OCI-LY3 (cell line): ENCODE measurements at regions not wholly inside any gene's neighbourhood (a gene's known extent, or its start where the extent isn't known, plus 50 kb on each side); places are given as distances from the start of the nearest gene placed in this dataset.
"Not testable (repeated sequence)": the region's sequence is repeated elsewhere in the genome, so short reads cannot be mapped to it uniquely, and the experiment has no call there.

Experiments
- EZH2phosphoT487 ChIP-seq: fragments of 200-600 bp; shearing (Covaris generic); IDR thresholded peaks from 2 replicates; pipeline ENCODE4 v1.6.1; 2018; ENCODE audit warnings: antibody characterized with exemption, mixed run types, low read depth
- TF ChIP-seq, protein P1 (sequence below): fragments of 200-600, 300-600 bp; sonication (generic); IDR thresholded peaks from 2 replicates; pipeline ENCODE4 v1.5.1; 2014; ENCODE audit warnings: antibody characterized with exemption, low read length, low read depth

DNA sequence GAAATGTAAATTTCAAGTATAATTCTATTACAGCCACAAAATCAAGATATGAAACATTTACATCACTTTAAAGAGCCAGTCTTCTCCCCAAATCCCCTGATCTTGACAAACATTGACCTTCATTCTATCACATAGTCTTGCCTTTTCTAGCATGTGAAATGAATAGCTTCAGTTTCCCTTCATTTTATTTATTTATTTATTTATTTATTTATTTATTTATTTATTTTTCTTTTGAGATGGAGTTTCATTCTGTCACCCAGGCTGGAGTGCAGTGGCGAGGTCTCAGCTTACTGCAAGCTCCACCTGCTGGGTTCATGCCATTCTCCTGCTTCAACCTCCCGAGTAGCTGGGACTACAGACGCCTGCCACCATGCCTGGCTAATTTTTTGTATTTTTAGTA lies 147.9 kb downstream of the MSL3 start:
- TF ChIP-seq, protein P1, sequence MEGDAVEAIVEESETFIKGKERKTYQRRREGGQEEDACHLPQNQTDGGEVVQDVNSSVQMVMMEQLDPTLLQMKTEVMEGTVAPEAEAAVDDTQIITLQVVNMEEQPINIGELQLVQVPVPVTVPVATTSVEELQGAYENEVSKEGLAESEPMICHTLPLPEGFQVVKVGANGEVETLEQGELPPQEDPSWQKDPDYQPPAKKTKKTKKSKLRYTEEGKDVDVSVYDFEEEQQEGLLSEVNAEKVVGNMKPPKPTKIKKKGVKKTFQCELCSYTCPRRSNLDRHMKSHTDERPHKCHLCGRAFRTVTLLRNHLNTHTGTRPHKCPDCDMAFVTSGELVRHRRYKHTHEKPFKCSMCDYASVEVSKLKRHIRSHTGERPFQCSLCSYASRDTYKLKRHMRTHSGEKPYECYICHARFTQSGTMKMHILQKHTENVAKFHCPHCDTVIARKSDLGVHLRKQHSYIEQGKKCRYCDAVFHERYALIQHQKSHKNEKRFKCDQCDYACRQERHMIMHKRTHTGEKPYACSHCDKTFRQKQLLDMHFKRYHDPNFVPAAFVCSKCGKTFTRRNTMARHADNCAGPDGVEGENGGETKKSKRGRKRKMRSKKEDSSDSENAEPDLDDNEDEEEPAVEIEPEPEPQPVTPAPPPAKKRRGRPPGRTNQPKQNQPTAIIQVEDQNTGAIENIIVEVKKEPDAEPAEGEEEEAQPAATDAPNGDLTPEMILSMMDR = not testable (repeated sequence)
- TF ChIP-seq EZH2phosphoT487 = not testable (repeated sequence)
